ENCODE measurements at regions not wholly inside any gene's neighbourhood (a gene's known extent, or its start where the extent isn't known, plus 50 kb on each side); places are given as distances from the start of the nearest gene placed in this dataset.

DNA sequence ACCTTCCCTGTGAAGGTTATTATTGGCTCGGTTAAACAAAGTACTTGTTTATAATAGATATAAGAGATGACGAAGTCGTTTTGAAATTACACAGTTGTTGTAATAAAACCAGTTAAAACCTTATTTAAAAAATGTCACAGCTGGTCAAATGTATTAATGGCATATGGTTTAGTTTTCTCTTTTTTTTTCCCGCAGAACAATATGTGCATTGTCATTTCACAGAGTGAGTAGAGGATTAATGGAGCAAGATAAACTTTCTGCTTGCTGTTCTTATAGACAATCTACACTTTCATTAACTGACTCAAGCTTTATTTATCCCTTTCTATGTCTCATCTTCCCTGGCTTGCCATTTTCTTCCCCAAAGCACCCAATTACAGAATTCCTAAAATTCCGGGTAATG lies 404.3 kb upstream of the NPVF start:
- Histone ChIP-seq H3K9ac (ENCODE audit: low read length) (no peak overlapping the region), H4K20me1 (ENCODE audit: insufficient read depth, low read length) (no peaks in the 10 kb centered on the region), H3K4me3 (ENCODE audit: low read length) (no peak overlapping the region), H3K4me2 (ENCODE audit: low read length) (no peak overlapping the region), H3K27ac (ENCODE audit: low read length) (no peak overlapping the region), H2AFZ (ENCODE audit: low read depth, low read length) (no peak overlapping the region), H3K27me3 (ENCODE audit: low read depth, low read length) (no peaks in the 10 kb centered on the region), H3K79me2 (ENCODE audit: low read length) (no peaks in the 10 kb centered on the region), H3K9me3 (ENCODE audit: insufficient read depth, low read length) (no peaks in the 10 kb centered on the region), H3K36me3 (replicated peaks; ENCODE audit: low read depth, low read length) (no peaks in the 10 kb centered on the region), H3K4me1 (ENCODE audit: low read length) (no peaks in the 10 kb centered on the region)
- TF ChIP-seq, protein P1, sequence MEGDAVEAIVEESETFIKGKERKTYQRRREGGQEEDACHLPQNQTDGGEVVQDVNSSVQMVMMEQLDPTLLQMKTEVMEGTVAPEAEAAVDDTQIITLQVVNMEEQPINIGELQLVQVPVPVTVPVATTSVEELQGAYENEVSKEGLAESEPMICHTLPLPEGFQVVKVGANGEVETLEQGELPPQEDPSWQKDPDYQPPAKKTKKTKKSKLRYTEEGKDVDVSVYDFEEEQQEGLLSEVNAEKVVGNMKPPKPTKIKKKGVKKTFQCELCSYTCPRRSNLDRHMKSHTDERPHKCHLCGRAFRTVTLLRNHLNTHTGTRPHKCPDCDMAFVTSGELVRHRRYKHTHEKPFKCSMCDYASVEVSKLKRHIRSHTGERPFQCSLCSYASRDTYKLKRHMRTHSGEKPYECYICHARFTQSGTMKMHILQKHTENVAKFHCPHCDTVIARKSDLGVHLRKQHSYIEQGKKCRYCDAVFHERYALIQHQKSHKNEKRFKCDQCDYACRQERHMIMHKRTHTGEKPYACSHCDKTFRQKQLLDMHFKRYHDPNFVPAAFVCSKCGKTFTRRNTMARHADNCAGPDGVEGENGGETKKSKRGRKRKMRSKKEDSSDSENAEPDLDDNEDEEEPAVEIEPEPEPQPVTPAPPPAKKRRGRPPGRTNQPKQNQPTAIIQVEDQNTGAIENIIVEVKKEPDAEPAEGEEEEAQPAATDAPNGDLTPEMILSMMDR (IDR thresholded peaks at IDR 0.05; ENCODE audit: low read depth, low read length) = no peak
- TF ChIP-seq EZH2phosphoT487 (IDR thresholded peaks at IDR 0.05; ENCODE audit: low read depth) = no peak

DNA sequence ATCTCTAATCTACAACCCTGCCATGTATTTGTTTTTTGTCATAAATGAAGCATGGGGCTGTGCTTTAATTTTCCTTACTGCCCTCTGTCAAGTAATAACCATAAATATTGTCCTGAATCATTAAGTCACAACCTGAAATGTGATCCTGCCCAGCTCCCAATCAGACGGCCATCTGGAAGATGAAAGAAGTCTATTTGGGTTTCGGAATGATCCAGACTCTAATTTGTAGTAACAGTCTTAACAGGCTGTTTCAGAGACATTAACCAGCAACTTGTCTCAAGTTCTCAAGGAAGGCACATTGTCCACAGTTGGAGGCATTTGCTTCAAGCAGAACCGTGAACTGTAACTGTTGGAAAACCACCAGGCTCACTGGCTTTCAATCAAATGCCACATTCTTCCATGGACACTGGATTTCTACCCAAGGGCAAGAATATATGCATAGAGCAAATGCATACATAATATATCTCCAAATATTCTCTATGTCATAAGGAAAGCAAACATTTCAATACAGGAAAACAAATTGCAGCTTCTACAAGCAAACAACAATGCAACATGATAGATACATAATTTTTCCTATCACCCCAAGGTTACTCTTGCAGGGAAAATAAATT lies 405.2 kb upstream of the NPVF start:
- H3K4me2 ChIP-seq (ENCODE audit: low read length) = no peak overlapping the region
- H3K27ac ChIP-seq (ENCODE audit: low read length) = no peak overlapping the region
- TF ChIP-seq EZH2phosphoT487 (IDR thresholded peaks at IDR 0.05; ENCODE audit: low read depth) = no peak
- TF ChIP-seq, protein P1 (IDR thresholded peaks at IDR 0.05; ENCODE audit: low read depth, low read length) = no peak
- H2AFZ ChIP-seq (ENCODE audit: low read depth, low read length) = no peak overlapping the region
- no peaks in the 10 kb centered on the region for H3K4me1 ChIP-seq (ENCODE audit: low read length)
- no peaks in the 10 kb centered on the region for H3K27me3 ChIP-seq (ENCODE audit: low read depth, low read length)
- no peak overlapping the region for H3K4me3 ChIP-seq (ENCODE audit: low read length)
- no peak overlapping the region for H3K9ac ChIP-seq (ENCODE audit: low read length)
- H3K36me3 ChIP-seq (replicated peaks; ENCODE audit: low read depth, low read length) = no peaks in the 10 kb centered on the region
- no peaks in the 10 kb centered on the region for H4K20me1 ChIP-seq (ENCODE audit: insufficient read depth, low read length)
- H3K9me3 ChIP-seq (ENCODE audit: insufficient read depth, low read length) = no peaks in the 10 kb centered on the region
- H3K79me2 ChIP-seq (ENCODE audit: low read length) = no peaks in the 10 kb centered on the region

DNA sequence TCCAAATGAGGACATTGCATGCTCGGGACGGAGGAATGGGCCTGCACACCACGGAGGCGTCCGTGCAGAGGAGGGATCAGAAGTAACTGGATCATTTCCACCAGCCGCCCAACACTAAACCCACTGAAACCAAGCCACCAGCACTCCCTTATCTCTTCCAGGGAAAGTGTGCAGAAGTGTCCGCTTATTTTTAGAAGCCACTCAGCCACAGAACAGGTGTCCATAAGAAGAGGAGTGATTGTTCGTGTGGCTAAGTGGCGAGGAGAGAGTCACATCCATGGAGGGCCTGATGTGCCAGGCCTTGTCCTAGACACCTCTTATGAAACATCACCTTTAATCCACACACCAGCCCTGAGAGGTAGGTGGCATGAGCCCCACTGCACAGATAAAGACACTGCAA lies 407.9 kb upstream of the NPVF start:
- TF ChIP-seq, protein P1 (IDR thresholded peaks at IDR 0.05; ENCODE audit: low read depth, low read length) = no peak
- TF ChIP-seq EZH2phosphoT487 (IDR thresholded peaks at IDR 0.05; ENCODE audit: low read depth) = no peak
- Histone ChIP-seq H3K4me2 (ENCODE audit: low read length) (no peak overlapping the region), H3K4me1 (ENCODE audit: low read length) (no peaks in the 10 kb centered on the region)

DNA sequence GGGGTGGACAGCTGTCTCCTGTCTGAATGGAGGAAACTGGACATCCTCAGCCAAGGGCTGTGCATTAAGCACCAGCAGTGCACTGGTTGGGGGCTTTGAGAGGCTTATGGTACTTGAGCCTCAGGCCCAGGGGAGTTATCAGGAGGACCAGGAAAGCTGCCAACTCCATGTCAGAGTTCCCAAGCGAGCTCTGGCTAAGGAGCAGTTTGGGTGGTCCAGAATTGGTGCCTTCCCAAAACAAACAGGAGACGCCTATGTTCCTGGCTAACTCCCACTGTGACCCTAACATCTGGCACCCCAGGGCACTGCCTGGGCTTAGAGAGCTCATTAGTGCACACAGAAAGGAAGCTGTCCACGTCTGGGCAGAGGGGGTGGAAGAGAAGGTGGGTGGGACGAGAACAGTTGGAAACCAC lies 408.6 kb upstream of the NPVF start:
- Histone ChIP-seq H3K27me3 (ENCODE audit: low read depth, low read length) (no peaks in the 10 kb centered on the region), H3K4me3 (ENCODE audit: low read length) (no peak overlapping the region), H4K20me1 (ENCODE audit: insufficient read depth, low read length) (no peaks in the 10 kb centered on the region), H3K9ac (ENCODE audit: low read length) (no peak overlapping the region), H3K4me1 (ENCODE audit: low read length) (no peaks in the 10 kb centered on the region), H3K9me3 (ENCODE audit: insufficient read depth, low read length) (no peaks in the 10 kb centered on the region), H3K4me2 (ENCODE audit: low read length) (no peak overlapping the region), H3K79me2 (ENCODE audit: low read length) (no peaks in the 10 kb centered on the region), H3K36me3 (replicated peaks; ENCODE audit: low read depth, low read length) (no peaks in the 10 kb centered on the region), H2AFZ (ENCODE audit: low read depth, low read length) (no peak overlapping the region), H3K27ac (ENCODE audit: low read length) (no peak overlapping the region)
- TF ChIP-seq EZH2phosphoT487 (IDR thresholded peaks at IDR 0.05; ENCODE audit: low read depth) = no peak
- TF ChIP-seq, protein P1 (IDR thresholded peaks at IDR 0.05; ENCODE audit: low read depth, low read length) = no peak

More for the DNA sequence above, 407.9 kb upstream of the NPVF start:
- H3K9ac ChIP-seq (ENCODE audit: low read length) = no peak overlapping the region
- H4K20me1 ChIP-seq (ENCODE audit: insufficient read depth, low read length) = no peaks in the 10 kb centered on the region
- no peaks in the 10 kb centered on the region for H3K27me3 ChIP-seq (ENCODE audit: low read depth, low read length)
- no peak overlapping the region for H3K27ac ChIP-seq (ENCODE audit: low read length)
- no peaks in the 10 kb centered on the region for H3K9me3 ChIP-seq (ENCODE audit: insufficient read depth, low read length)
- no peak overlapping the region for H3K4me3 ChIP-seq (ENCODE audit: low read length)
- no peaks in the 10 kb centered on the region for H3K36me3 ChIP-seq (replicated peaks; ENCODE audit: low read depth, low read length)
- no peak overlapping the region for H2AFZ ChIP-seq (ENCODE audit: low read depth, low read length)
- no peaks in the 10 kb centered on the region for H3K79me2 ChIP-seq (ENCODE audit: low read length)

All from OCI-LY3 (cell line).